ENCODE measurements at regions not wholly inside any gene's neighbourhood (a gene's known extent, or its start where the extent isn't known, plus 50 kb on each side); places are given as distances from the start of the nearest gene placed in this dataset.

DNA sequence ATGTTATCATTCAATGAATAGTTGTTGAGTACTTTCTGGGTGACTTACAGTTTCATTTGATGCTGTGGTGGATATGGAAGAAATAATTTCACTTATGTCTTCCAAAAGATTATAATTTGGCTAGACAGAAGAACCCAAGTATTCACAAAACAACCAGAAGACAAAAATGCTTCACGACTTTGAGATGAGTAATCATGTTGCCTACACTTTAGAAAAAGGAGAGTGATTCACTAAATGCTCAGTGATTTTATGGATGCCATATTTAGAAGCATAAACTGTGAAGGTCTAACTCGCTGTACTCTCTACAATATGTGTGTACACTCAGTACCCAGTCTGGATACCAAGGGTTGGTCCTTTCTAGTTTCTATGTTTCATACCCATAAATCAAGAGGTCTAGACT is 101.3 kb upstream of the E2F7 start:
- TF ChIP-seq GATA2 (IDR thresholded peaks at IDR 0.05; ENCODE audit: low read depth, low read length) (no peak), GATA3 (IDR thresholded peaks at IDR 0.05; ENCODE audit: low read depth, low read length) (no peak)

Measured in SH-SY5Y (cell line).